PC-3 (cell line): ENCODE measurements at regions not wholly inside any gene's neighbourhood (a gene's known extent, or its start where the extent isn't known, plus 50 kb on each side); places are given as distances from the start of the nearest gene placed in this dataset.
"Not testable (repeated sequence)": the region's sequence is repeated elsewhere in the genome, so short reads cannot be mapped to it uniquely, and the experiment has no call there.

Source experiments
- ATAC-seq: fragments of 200-7000 bp; cut with Tn5 transposase; 2 replicates; pipeline ENCODE4 v1.9.1; 2020; ENCODE audit warnings: mild to moderate bottlenecking, moderate library complexity
- BruUV-seq: library from RNA; stranded (reverse); fragments of 400-500 nt; replicated peaks from 2 replicates; lab custom pipeline; 2021; lab: Mats Ljungman, UMichigan
- CTCF ChIA-PET: fragments of 300-600 bp; sonication (Branson Sonifier 250); formaldehyde crosslinking; loops from one replicate; lab custom pipeline; 2022; ENCODE audit warnings: antibody characterized with exemption; lab: Charles Lee
- POLR2A ChIA-PET: fragments of 300-600 bp; sonication (Branson Sonifier 250); formaldehyde crosslinking; loops from one replicate; lab custom pipeline; 2022; ENCODE audit warnings: antibody characterized with exemption; ENCODE audit not compliant: unreplicated experiment; lab: Charles Lee
- DNase-seq: peaks from one replicate; pipeline ENCODE4 v3.0.0-alpha.2; 2015
- H2AFZ ChIP-seq: fragments of 300-600 bp; sonication (generic); 2 replicates; pipeline ENCODE4 v1.6.0; 2016; ENCODE audit warnings: antibody characterized with exemption, low read length
- H3F3A ChIP-seq: fragments of 300-600 bp; sonication (generic); one replicate; pipeline ENCODE4 v1.6.0; 2017; ENCODE audit warnings: antibody characterized with exemption, low read length, control low read depth, mild to moderate bottlenecking; ENCODE audit not compliant: unreplicated experiment
- H3K27ac ChIP-seq: fragments of 300-600 bp; sonication (generic); 2 replicates; pipeline ENCODE4 v1.5.1; 2016; ENCODE audit warnings: mild to moderate bottlenecking, low read length
- H3K27me3 ChIP-seq: fragments of 300-600 bp; sonication (generic); 2 replicates; pipeline ENCODE4 v1.6.1; 2016; ENCODE audit warnings: low read length, mixed read lengths
- H3K36me3 ChIP-seq: fragments of 300-600 bp; sonication (generic); 2 replicates; pipeline ENCODE4 v1.6.1; 2016; ENCODE audit warnings: low read depth, mixed run types, low read length, mixed read lengths
- H3K4me1 ChIP-seq: fragments of 300-600 bp; sonication (generic); 2 replicates; pipeline ENCODE4 v1.5.1; 2016; ENCODE audit warnings: low read length; ENCODE audit not compliant: insufficient read depth
- H3K4me2 ChIP-seq: fragments of 300-600 bp; sonication (generic); 2 replicates; pipeline ENCODE4 v1.6.0; 2016; ENCODE audit warnings: low read length
- H3K4me3 ChIP-seq: fragments of 300-600 bp; sonication (generic); 2 replicates; pipeline ENCODE4 v1.5.1; 2016; ENCODE audit warnings: mild to moderate bottlenecking, low read length, mixed read lengths
- H3K79me2 ChIP-seq: fragments of 300-600 bp; sonication (generic); 2 replicates; pipeline ENCODE4 v1.6.1; 2017; ENCODE audit warnings: low read length, mixed read lengths
- H3K9ac ChIP-seq: fragments of 300-600 bp; sonication (generic); 2 replicates; pipeline ENCODE4 v1.6.0; 2016; ENCODE audit warnings: mild to moderate bottlenecking, low read length
- H3K9me2 ChIP-seq: fragments of 300-600 bp; sonication (generic); replicated peaks from 2 replicates; pipeline ENCODE4 v1.6.1; 2016; ENCODE audit warnings: mixed run types, low read length, mixed read lengths
- H3K9me3 ChIP-seq: fragments of 300-600 bp; sonication (generic); 2 replicates; pipeline ENCODE4 v1.6.1; 2016; ENCODE audit warnings: low read length, mixed read lengths
- H4K20me1 ChIP-seq: fragments of 300-600 bp; sonication (generic); 2 replicates; pipeline ENCODE4 v1.6.1; 2016; ENCODE audit warnings: low read length, mixed read lengths
- CTCF ChIP-seq: fragments of 300-600 bp; sonication (generic); conservative IDR thresholded peaks from 2 replicates; pipeline ENCODE4 v1.5.1; 2017; ENCODE audit warnings: antibody characterized with exemption, low read depth, mild to moderate bottlenecking, low read length
- EZH2 ChIP-seq: fragments of 300-600 bp; sonication (generic); IDR thresholded peaks from one replicate; pipeline ENCODE4 v1.6.1; 2017; ENCODE audit warnings: antibody characterized with exemption, mild to moderate bottlenecking, low read length; ENCODE audit not compliant: unreplicated experiment
- EZH2phosphoT487 ChIP-seq: fragments of 300-600 bp; sonication (generic); IDR thresholded peaks from 2 replicates; pipeline ENCODE4 v1.6.1; 2018; ENCODE audit warnings: mild to moderate bottlenecking, antibody characterized with exemption, low read length, borderline replicate concordance
- intact Hi-C: fragments of 100-400 bp; cut with micrococcal nuclease; formaldehyde crosslinking; loops from 2 replicates; pipeline ENCODE4 v1.9.0; 2023

- CTCF ChIA-PET = no interaction called here
- no peak for TF ChIP-seq EZH2
- TF ChIP-seq CTCF = no peak
- no peak for TF ChIP-seq EZH2phosphoT487
- ATAC-seq (no peak), DNase-seq (no peak)
- Histone ChIP-seq H3K9ac (no peak overlapping the region), H3K27me3 (peaks cover 7% of the 10 kb centered on the region), H3K9me3 (no peaks in the 10 kb centered on the region), H3K79me2 (no peaks in the 10 kb centered on the region), H3K4me3 (no peak overlapping the region), H3K4me1 (no peaks in the 10 kb centered on the region), H2AFZ (no peak overlapping the region), H3F3A (no peaks in the 10 kb centered on the region), H3K4me2 (no peak overlapping the region), H4K20me1 (no peaks in the 10 kb centered on the region), H3K36me3 (no peaks in the 10 kb centered on the region), H3K9me2 (no peaks in the 10 kb centered on the region), H3K27ac (no peak overlapping the region)
- POLR2A ChIA-PET = no interaction called here
- BruUV-seq = no TSS peak
- intact Hi-C loops = no loop called here
Observed at GRCh38 chr14:81613341-81614045, 79.8 kb upstream of the SEL1L start.

GRCh38 chr14:81614302-81614701 is 80.6 kb upstream of the SEL1L start:
- H3K9me2 ChIP-seq, H3K36me3 ChIP-seq, H3K27ac ChIP-seq, H2AFZ ChIP-seq, ATAC-seq, H3K27me3 ChIP-seq, H3K4me2 ChIP-seq, intact Hi-C loops, CTCF ChIA-PET, H4K20me1 ChIP-seq, POLR2A ChIA-PET, H3F3A ChIP-seq, H3K79me2 ChIP-seq, DNase-seq, H3K4me1 ChIP-seq, H3K9ac ChIP-seq, H3K9me3 ChIP-seq, H3K4me3 ChIP-seq, BruUV-seq: not testable (repeated sequence)

GRCh38 chr14:81618695-81619094 is 85.0 kb upstream of the SEL1L start:
- ATAC-seq = no peak
- H4K20me1 ChIP-seq = no peaks in the 10 kb centered on the region
- BruUV-seq = no TSS peak
- no peaks in the 10 kb centered on the region for H3K9me3 ChIP-seq
- DNase-seq = no peak
- no peaks in the 10 kb centered on the region for H3K79me2 ChIP-seq
- H3K27me3 ChIP-seq = peaks cover 14% of the 10 kb centered on the region; the same call in 1 of the 2 replicates
- H3K9ac ChIP-seq = no peak overlapping the region
- no peak overlapping the region for H3K4me3 ChIP-seq
- TF ChIP-seq CTCF (no peak), EZH2phosphoT487 (no peak), EZH2 (no peak)
- no peak overlapping the region for H3K4me2 ChIP-seq
- POLR2A ChIA-PET = no interaction called here
- H3K27ac ChIP-seq = no peak overlapping the region
- intact Hi-C loops = no loop called here
- no peaks in the 10 kb centered on the region for H3F3A ChIP-seq
- no peaks in the 10 kb centered on the region for H3K9me2 ChIP-seq
- no peaks in the 10 kb centered on the region for H3K4me1 ChIP-seq
- no peaks in the 10 kb centered on the region for H3K36me3 ChIP-seq
- CTCF ChIA-PET = no interaction called here
- H2AFZ ChIP-seq = no peak overlapping the region
